MG63 (cell line): ENCODE measurements at regions not wholly inside any gene's neighbourhood (a gene's known extent, or its start where the extent isn't known, plus 50 kb on each side); places are given as distances from the start of the nearest gene placed in this dataset.
"Not testable (repeated sequence)": the region's sequence is repeated elsewhere in the genome, so short reads cannot be mapped to it uniquely, and the experiment has no call there.

Experiments used
- DNase-seq: peaks from one replicate; pipeline ENCODE4 v3.0.0-alpha.2; 2020
- H3K27me3 ChIP-seq: fragments of 250-450 bp; sonication (Bioruptor Pico); 2 replicates; pipeline ENCODE4 v1.5.1; 2020; ENCODE audit warnings: mild to moderate bottlenecking, moderate library complexity
- H3K36me3 ChIP-seq: fragments of 250-450 bp; sonication (Bioruptor Pico); 2 replicates; pipeline ENCODE4 v1.5.1; 2020; ENCODE audit warnings: mild to moderate bottlenecking, moderate library complexity
- H3K4me3 ChIP-seq: fragments of 250-450 bp; sonication (Bioruptor Pico); 2 replicates; pipeline ENCODE4 v1.5.1; 2020; ENCODE audit warnings: mild to moderate bottlenecking, moderate library complexity
- H3K9me3 ChIP-seq: fragments of 250-450 bp; sonication (Bioruptor Pico); 2 replicates; pipeline ENCODE4 v1.5.1; 2020; ENCODE audit warnings: mild to moderate bottlenecking, moderate library complexity

GRCh38 chr4:45475548-45475947 lies 648.3 kb downstream of the GABRG1 start:
- H3K27me3 ChIP-seq, result no peaks in the 10 kb centered on the region
- H3K9me3 ChIP-seq, result no peaks in the 10 kb centered on the region
- no peaks in the 10 kb centered on the region for H3K36me3 ChIP-seq
- H3K4me3 ChIP-seq, result no peak overlapping the region
- no peak for DNase-seq

GRCh38 chr4:45472490-45472889 lies 651.4 kb downstream of the GABRG1 start:
- no peak for DNase-seq
- Histone ChIP-seq H3K27me3 (no peaks in the 10 kb centered on the region), H3K4me3 (no peak overlapping the region), H3K36me3 (no peaks in the 10 kb centered on the region), H3K9me3 (no peaks in the 10 kb centered on the region)

- no peaks in the 10 kb centered on the region for H3K27me3 ChIP-seq
- no peak for DNase-seq
- H3K4me3 ChIP-seq, result no peak overlapping the region
- no peaks in the 10 kb centered on the region for H3K9me3 ChIP-seq
- H3K36me3 ChIP-seq, result no peaks in the 10 kb centered on the region
Measured at GRCh38 chr4:45471335-45471734, 652.5 kb downstream of the GABRG1 start.

GRCh38 chr4:45467157-45467556 lies 656.7 kb downstream of the GABRG1 start:
- no peak for DNase-seq
- H3K27me3 ChIP-seq, result no peaks in the 10 kb centered on the region
- H3K9me3 ChIP-seq, result no peaks in the 10 kb centered on the region
- H3K36me3 ChIP-seq, result no peaks in the 10 kb centered on the region
- no peak overlapping the region for H3K4me3 ChIP-seq

GRCh38 chr4:45460157-45460556 lies 663.7 kb downstream of the GABRG1 start:
- H3K36me3 ChIP-seq, DNase-seq, H3K4me3 ChIP-seq, H3K27me3 ChIP-seq, H3K9me3 ChIP-seq: not testable (repeated sequence)

- DNase-seq, result no peak
- Histone ChIP-seq H3K9me3 (no peaks in the 10 kb centered on the region), H3K36me3 (no peaks in the 10 kb centered on the region), H3K27me3 (no peaks in the 10 kb centered on the region), H3K4me3 (no peak overlapping the region)
Measured at GRCh38 chr4:45455217-45455616, 668.6 kb downstream of the GABRG1 start.

GRCh38 chr4:45453258-45453853 lies 670.5 kb downstream of the GABRG1 start:
- Histone ChIP-seq H3K9me3 (no peaks in the 10 kb centered on the region), H3K27me3 (no peaks in the 10 kb centered on the region), H3K4me3 (no peak overlapping the region), H3K36me3 (no peaks in the 10 kb centered on the region)
- DNase-seq, result no peak

GRCh38 chr4:45442466-45442865 lies 681.4 kb downstream of the GABRG1 start:
- Histone ChIP-seq H3K9me3 (no peaks in the 10 kb centered on the region), H3K4me3 (no peak overlapping the region), H3K36me3 (no peaks in the 10 kb centered on the region), H3K27me3 (no peaks in the 10 kb centered on the region)
- no peak for DNase-seq

GRCh38 chr4:45438047-45438446 lies 685.8 kb downstream of the GABRG1 start:
- Histone ChIP-seq H3K4me3 (no peak overlapping the region), H3K36me3 (no peaks in the 10 kb centered on the region), H3K27me3 (no peaks in the 10 kb centered on the region), H3K9me3 (no peaks in the 10 kb centered on the region)
- no peak for DNase-seq

GRCh38 chr4:45437381-45437780 lies 686.5 kb downstream of the GABRG1 start:
- DNase-seq, result no peak
- Histone ChIP-seq H3K9me3 (no peaks in the 10 kb centered on the region), H3K36me3 (no peaks in the 10 kb centered on the region)

GRCh38 chr4:45425135-45425534 lies 698.7 kb downstream of the GABRG1 start:
- H3K9me3 ChIP-seq, result no peaks in the 10 kb centered on the region
- no peaks in the 10 kb centered on the region for H3K36me3 ChIP-seq
- H3K4me3 ChIP-seq, result no peak overlapping the region
- no peaks in the 10 kb centered on the region for H3K27me3 ChIP-seq
- no peak for DNase-seq

More at GRCh38 chr4:45437381-45437780, 686.5 kb downstream of the GABRG1 start:
- no peak overlapping the region for H3K4me3 ChIP-seq
- H3K27me3 ChIP-seq, result no peaks in the 10 kb centered on the region

- no peak for DNase-seq
- no peaks in the 10 kb centered on the region for H3K27me3 ChIP-seq
- no peaks in the 10 kb centered on the region for H3K9me3 ChIP-seq
- no peak overlapping the region for H3K4me3 ChIP-seq
- H3K36me3 ChIP-seq, result no peaks in the 10 kb centered on the region
Measured at GRCh38 chr4:45423896-45424295, 697.5 kb upstream of the GNPDA2 start.

- H3K27me3 ChIP-seq, DNase-seq: not testable (repeated sequence)
Measured at GRCh38 chr4:45420091-45420674, 693.8 kb upstream of the GNPDA2 start.

GRCh38 chr4:45410701-45411210 lies 684.4 kb upstream of the GNPDA2 start:
- no peaks in the 10 kb centered on the region for H3K36me3 ChIP-seq
- no peaks in the 10 kb centered on the region for H3K9me3 ChIP-seq
- H3K27me3 ChIP-seq, result no peaks in the 10 kb centered on the region

More at GRCh38 chr4:45420091-45420674, 693.8 kb upstream of the GNPDA2 start:
- not testable (repeated sequence) for H3K36me3 ChIP-seq, H3K4me3 ChIP-seq, H3K9me3 ChIP-seq

GRCh38 chr4:45409536-45409935 lies 683.2 kb upstream of the GNPDA2 start:
- H3K36me3 ChIP-seq, result no peaks in the 10 kb centered on the region
- H3K4me3 ChIP-seq, result no peak overlapping the region
- no peaks in the 10 kb centered on the region for H3K9me3 ChIP-seq
- H3K27me3 ChIP-seq, result no peaks in the 10 kb centered on the region
- no peak for DNase-seq

More at GRCh38 chr4:45410701-45411210, 684.4 kb upstream of the GNPDA2 start:
- DNase-seq, result no peak
- no peak overlapping the region for H3K4me3 ChIP-seq

GRCh38 chr4:45408996-45409395 lies 682.6 kb upstream of the GNPDA2 start:
- H3K4me3 ChIP-seq, result no peak overlapping the region
- H3K9me3 ChIP-seq, result no peaks in the 10 kb centered on the region
- no peaks in the 10 kb centered on the region for H3K27me3 ChIP-seq
- DNase-seq, result no peak
- no peaks in the 10 kb centered on the region for H3K36me3 ChIP-seq

GRCh38 chr4:45399116-45399515 lies 672.8 kb upstream of the GNPDA2 start:
- H3K36me3 ChIP-seq, result no peaks in the 10 kb centered on the region
- no peak for DNase-seq

GRCh38 chr4:45385306-45385705 lies 659.0 kb upstream of the GNPDA2 start:
- no peak overlapping the region for H3K4me3 ChIP-seq
- no peaks in the 10 kb centered on the region for H3K9me3 ChIP-seq
- DNase-seq, result no peak
- no peaks in the 10 kb centered on the region for H3K27me3 ChIP-seq
- H3K36me3 ChIP-seq, result no peaks in the 10 kb centered on the region

More at GRCh38 chr4:45399116-45399515, 672.8 kb upstream of the GNPDA2 start:
- Histone ChIP-seq H3K4me3 (no peak overlapping the region), H3K27me3 (no peaks in the 10 kb centered on the region), H3K9me3 (no peaks in the 10 kb centered on the region)
